Liver (tissue), 8 donors: ENCODE measurements at regions not wholly inside any gene's neighbourhood (a gene's known extent, or its start where the extent isn't known, plus 50 kb on each side); places are given as distances from the start of the nearest gene placed in this dataset.

Experiments
- DNase-seq: peaks from one replicate; pipeline ENCODE4 v3.0.0-alpha.2; 2017; ENCODE audit warnings: low spot score
- H3K27ac ChIP-seq, 2 donors: one replicate each; pipeline ENCODE4 v1.7.0; 2013; ENCODE audit warnings: inconsistent platforms in 2 of 2, low read length in 2 of 2, control low read depth in 1 of 2, low read depth in 1 of 2, mild to moderate bottlenecking in 1 of 2
- H3K27me3 ChIP-seq, 4 donors: one replicate each; pipeline versions ENCODE4 v1.6.1 to v1.7.0; 2013; ENCODE audit warnings: low read length in 3 of 4, inconsistent platforms in 1 of 4, mild to moderate bottlenecking in 1 of 4, moderate library complexity in 1 of 4; ENCODE audit not compliant: control insufficient read depth in 4 of 4, insufficient read depth in 4 of 4
- H3K36me3 ChIP-seq, 4 donors: one replicate each; pipeline versions ENCODE4 v1.6.1 to v1.7.0; 2013; ENCODE audit warnings: low read length in 3 of 4, mild to moderate bottlenecking in 3 of 4, low read depth in 1 of 4, moderate library complexity in 1 of 4; ENCODE audit not compliant: control insufficient read depth in 4 of 4, insufficient read depth in 3 of 4
- H3K4me1 ChIP-seq, 4 donors: one replicate each; pipeline versions ENCODE4 v1.6.1 to v1.7.0; 2013; ENCODE audit warnings: low read length in 3 of 4, mild to moderate bottlenecking in 3 of 4, moderate library complexity in 1 of 4; ENCODE audit not compliant: control insufficient read depth in 4 of 4, insufficient read depth in 4 of 4
- H3K4me3 ChIP-seq, 3 donors: one replicate each; pipeline versions ENCODE4 v1.6.1 to v1.7.0; 2013; ENCODE audit warnings: low read length in 3 of 3, control low read depth in 1 of 3, low read depth in 1 of 3, mild to moderate bottlenecking in 1 of 3
- H3K9ac ChIP-seq, 2 donors: one replicate each; pipeline ENCODE4 v1.7.0; 2013; ENCODE audit warnings: low read length in 2 of 2, mild to moderate bottlenecking in 2 of 2, moderate library complexity in 2 of 2, control low read depth in 1 of 2, low read depth in 1 of 2
- H3K9me3 ChIP-seq, 4 donors: one replicate each; pipeline versions ENCODE4 v1.6.1 to v1.7.0; 2013; ENCODE audit warnings: low read length in 3 of 4; ENCODE audit not compliant: control insufficient read depth in 4 of 4
- EGR1 ChIP-seq, 2 donors: IDR thresholded peaks; 2 replicates each; pipeline ENCODE4 v1.6.1; 2016 to 2018; ENCODE audit warnings: antibody characterized with exemption in 2 of 2, low read depth in 2 of 2
- FOXA1 ChIP-seq: IDR thresholded peaks from 2 replicates; pipeline ENCODE4 v1.6.1; 2016; ENCODE audit warnings: antibody characterized with exemption
- FOXA2 ChIP-seq: IDR thresholded peaks from 2 replicates; pipeline ENCODE4 v1.6.1; 2016; ENCODE audit warnings: antibody characterized with exemption
- GABPA ChIP-seq, 2 donors: IDR thresholded peaks in 1 of 2; conservative IDR thresholded peaks in 1 of 2; 2 replicates each; pipeline ENCODE4 v1.6.1; 2016; ENCODE audit warnings: antibody characterized with exemption in 2 of 2, mild to moderate bottlenecking in 1 of 2, moderate library complexity in 1 of 2
- HNF4A ChIP-seq, 2 donors: conservative IDR thresholded peaks; 2 replicates each; pipeline ENCODE4 v1.6.1; 2016; ENCODE audit warnings: antibody characterized with exemption in 2 of 2, mild to moderate bottlenecking in 2 of 2
- HNF4G ChIP-seq: IDR thresholded peaks from 2 replicates; pipeline ENCODE4 v1.6.1; 2016; ENCODE audit warnings: antibody characterized with exemption
- JUND ChIP-seq, 2 donors: IDR thresholded peaks; 2 replicates each; pipeline ENCODE4 v1.6.1; 2016; ENCODE audit warnings: antibody characterized with exemption in 2 of 2
- NR2F2 ChIP-seq: IDR thresholded peaks from 2 replicates; pipeline ENCODE4 v1.6.1; 2016; ENCODE audit warnings: antibody characterized with exemption
- RAD21 ChIP-seq, 2 donors: IDR thresholded peaks; 2 replicates each; pipeline ENCODE4 v1.6.1; 2016; ENCODE audit warnings: antibody characterized with exemption in 2 of 2, mild to moderate bottlenecking in 2 of 2
- RXRA ChIP-seq, 2 donors: IDR thresholded peaks; 2 replicates each; pipeline ENCODE4 v1.6.1; 2017 to 2018; ENCODE audit warnings: antibody characterized with exemption in 2 of 2, mild to moderate bottlenecking in 1 of 2
- SP1 ChIP-seq: IDR thresholded peaks from 2 replicates; pipeline ENCODE4 v1.6.1; 2018; ENCODE audit warnings: antibody characterized with exemption, mild to moderate bottlenecking
- TAF1 ChIP-seq: conservative IDR thresholded peaks from 2 replicates; pipeline ENCODE4 v1.6.1; 2016; ENCODE audit warnings: antibody characterized with exemption, mild to moderate bottlenecking
- YY1 ChIP-seq: IDR thresholded peaks from 2 replicates; pipeline ENCODE4 v1.6.1; 2016; ENCODE audit warnings: antibody characterized with exemption, mild to moderate bottlenecking
- WGBS: extraction: QIAGEN DNeasy Blood & Tissue Kit; methylation state at CpG from one replicate; pipeline ENCODE4 v1.1.7; 2013; 5-methylcytosine and 5-hydroxymethylcytosine counted together
- TF ChIP-seq, protein P1 (sequence below): IDR thresholded peaks from 2 replicates; pipeline ENCODE4 v1.6.1; 2016; ENCODE audit warnings: antibody characterized with exemption
- TF ChIP-seq, protein P2 (sequence below): fragments of 150-350 bp; IDR thresholded peaks from 2 replicates; pipeline ENCODE4 v1.5.1; 2017; ENCODE audit warnings: improper control_type of control experiment, low read depth, low read length; ENCODE audit not compliant: missing input control
- TF ChIP-seq, protein P3 (sequence below): IDR thresholded peaks from 2 replicates; pipeline ENCODE4 v1.6.1; 2016; ENCODE audit warnings: antibody characterized with exemption
- TF ChIP-seq, protein P4 (sequence below): IDR thresholded peaks from 2 replicates; pipeline ENCODE4 v1.6.1; 2016; ENCODE audit warnings: antibody characterized with exemption, mild to moderate bottlenecking
- TF ChIP-seq, protein P5 (sequence below): IDR thresholded peaks from 2 replicates; pipeline ENCODE4 v1.6.1; 2016; ENCODE audit warnings: antibody characterized with exemption
- donor health status: healthy.
- donor health status: healthy.
- donor health status: healthy.
- donor health status: healthy.
- donor health status: healthy.

DNA sequence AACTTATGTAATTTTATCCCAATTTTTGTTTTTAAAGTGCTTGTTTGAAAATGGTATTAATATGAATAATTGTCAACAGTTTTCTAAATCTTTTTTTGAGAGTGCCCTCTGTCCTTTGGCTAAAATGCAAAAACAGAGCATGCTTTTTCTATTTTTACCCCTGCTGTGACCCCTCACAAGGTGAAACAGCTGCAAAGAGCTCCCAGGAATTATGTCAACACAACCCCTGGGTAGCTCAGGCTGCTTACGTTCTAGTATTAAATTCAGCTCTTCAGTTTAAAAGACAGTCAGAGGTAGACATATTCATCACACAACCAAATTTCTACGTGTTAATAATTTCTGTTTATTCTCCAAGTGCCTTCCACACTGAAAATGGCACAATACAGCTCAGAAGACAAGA is 367.5 kb downstream of the PRDM5 start:
- H3K27ac ChIP-seq = no peak overlapping the region
- peaks cover 0 to 3% (median 0%) of the 10 kb centered on the region in 4 donors for H3K27me3 ChIP-seq
- TF ChIP-seq, protein P1, sequence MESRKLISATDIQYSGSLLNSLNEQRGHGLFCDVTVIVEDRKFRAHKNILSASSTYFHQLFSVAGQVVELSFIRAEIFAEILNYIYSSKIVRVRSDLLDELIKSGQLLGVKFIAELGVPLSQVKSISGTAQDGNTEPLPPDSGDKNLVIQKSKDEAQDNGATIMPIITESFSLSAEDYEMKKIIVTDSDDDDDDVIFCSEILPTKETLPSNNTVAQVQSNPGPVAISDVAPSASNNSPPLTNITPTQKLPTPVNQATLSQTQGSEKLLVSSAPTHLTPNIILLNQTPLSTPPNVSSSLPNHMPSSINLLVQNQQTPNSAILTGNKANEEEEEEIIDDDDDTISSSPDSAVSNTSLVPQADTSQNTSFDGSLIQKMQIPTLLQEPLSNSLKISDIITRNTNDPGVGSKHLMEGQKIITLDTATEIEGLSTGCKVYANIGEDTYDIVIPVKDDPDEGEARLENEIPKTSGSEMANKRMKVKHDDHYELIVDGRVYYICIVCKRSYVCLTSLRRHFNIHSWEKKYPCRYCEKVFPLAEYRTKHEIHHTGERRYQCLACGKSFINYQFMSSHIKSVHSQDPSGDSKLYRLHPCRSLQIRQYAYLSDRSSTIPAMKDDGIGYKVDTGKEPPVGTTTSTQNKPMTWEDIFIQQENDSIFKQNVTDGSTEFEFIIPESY = no peak
- TF ChIP-seq YY1 = no peak
- no peak for TF ChIP-seq NR2F2
- no peak for TF ChIP-seq HNF4A (conservative IDR thresholded peaks at IDR 0.05)
- TF ChIP-seq GABPA (IDR thresholded peaks at IDR 0.05 in 1 of 2, conservative IDR thresholded peaks at IDR 0.05 in 1 of 2) = no peak
- no peak for TF ChIP-seq EGR1 (IDR thresholded peaks at IDR 0.05; ENCODE audit: low read depth in 2 of 2)
- TF ChIP-seq, protein P2, sequence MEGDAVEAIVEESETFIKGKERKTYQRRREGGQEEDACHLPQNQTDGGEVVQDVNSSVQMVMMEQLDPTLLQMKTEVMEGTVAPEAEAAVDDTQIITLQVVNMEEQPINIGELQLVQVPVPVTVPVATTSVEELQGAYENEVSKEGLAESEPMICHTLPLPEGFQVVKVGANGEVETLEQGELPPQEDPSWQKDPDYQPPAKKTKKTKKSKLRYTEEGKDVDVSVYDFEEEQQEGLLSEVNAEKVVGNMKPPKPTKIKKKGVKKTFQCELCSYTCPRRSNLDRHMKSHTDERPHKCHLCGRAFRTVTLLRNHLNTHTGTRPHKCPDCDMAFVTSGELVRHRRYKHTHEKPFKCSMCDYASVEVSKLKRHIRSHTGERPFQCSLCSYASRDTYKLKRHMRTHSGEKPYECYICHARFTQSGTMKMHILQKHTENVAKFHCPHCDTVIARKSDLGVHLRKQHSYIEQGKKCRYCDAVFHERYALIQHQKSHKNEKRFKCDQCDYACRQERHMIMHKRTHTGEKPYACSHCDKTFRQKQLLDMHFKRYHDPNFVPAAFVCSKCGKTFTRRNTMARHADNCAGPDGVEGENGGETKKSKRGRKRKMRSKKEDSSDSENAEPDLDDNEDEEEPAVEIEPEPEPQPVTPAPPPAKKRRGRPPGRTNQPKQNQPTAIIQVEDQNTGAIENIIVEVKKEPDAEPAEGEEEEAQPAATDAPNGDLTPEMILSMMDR = no peak
- no peak for TF ChIP-seq RAD21 (IDR thresholded peaks at IDR 0.05)
- TF ChIP-seq, protein P3, sequence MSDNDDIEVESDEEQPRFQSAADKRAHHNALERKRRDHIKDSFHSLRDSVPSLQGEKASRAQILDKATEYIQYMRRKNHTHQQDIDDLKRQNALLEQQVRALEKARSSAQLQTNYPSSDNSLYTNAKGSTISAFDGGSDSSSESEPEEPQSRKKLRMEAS = no peak
- TF ChIP-seq JUND (IDR thresholded peaks at IDR 0.05) = no peak
- no peak for TF ChIP-seq RXRA (IDR thresholded peaks at IDR 0.05)
- TF ChIP-seq, protein P4, sequence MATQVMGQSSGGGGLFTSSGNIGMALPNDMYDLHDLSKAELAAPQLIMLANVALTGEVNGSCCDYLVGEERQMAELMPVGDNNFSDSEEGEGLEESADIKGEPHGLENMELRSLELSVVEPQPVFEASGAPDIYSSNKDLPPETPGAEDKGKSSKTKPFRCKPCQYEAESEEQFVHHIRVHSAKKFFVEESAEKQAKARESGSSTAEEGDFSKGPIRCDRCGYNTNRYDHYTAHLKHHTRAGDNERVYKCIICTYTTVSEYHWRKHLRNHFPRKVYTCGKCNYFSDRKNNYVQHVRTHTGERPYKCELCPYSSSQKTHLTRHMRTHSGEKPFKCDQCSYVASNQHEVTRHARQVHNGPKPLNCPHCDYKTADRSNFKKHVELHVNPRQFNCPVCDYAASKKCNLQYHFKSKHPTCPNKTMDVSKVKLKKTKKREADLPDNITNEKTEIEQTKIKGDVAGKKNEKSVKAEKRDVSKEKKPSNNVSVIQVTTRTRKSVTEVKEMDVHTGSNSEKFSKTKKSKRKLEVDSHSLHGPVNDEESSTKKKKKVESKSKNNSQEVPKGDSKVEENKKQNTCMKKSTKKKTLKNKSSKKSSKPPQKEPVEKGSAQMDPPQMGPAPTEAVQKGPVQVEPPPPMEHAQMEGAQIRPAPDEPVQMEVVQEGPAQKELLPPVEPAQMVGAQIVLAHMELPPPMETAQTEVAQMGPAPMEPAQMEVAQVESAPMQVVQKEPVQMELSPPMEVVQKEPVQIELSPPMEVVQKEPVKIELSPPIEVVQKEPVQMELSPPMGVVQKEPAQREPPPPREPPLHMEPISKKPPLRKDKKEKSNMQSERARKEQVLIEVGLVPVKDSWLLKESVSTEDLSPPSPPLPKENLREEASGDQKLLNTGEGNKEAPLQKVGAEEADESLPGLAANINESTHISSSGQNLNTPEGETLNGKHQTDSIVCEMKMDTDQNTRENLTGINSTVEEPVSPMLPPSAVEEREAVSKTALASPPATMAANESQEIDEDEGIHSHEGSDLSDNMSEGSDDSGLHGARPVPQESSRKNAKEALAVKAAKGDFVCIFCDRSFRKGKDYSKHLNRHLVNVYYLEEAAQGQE = no peak
- TF ChIP-seq FOXA2 = no peak
- no peak for TF ChIP-seq FOXA1
- TF ChIP-seq SP1 = no peak
- TF ChIP-seq, protein P5, sequence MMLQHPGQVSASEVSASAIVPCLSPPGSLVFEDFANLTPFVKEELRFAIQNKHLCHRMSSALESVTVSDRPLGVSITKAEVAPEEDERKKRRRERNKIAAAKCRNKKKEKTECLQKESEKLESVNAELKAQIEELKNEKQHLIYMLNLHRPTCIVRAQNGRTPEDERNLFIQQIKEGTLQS = no peak
- TF ChIP-seq TAF1 = no peak
- TF ChIP-seq HNF4G = no peak
- no peaks in the 10 kb centered on the region for H3K4me1 ChIP-seq
- H3K9ac ChIP-seq = no peak overlapping the region
- 43% methylated on average over 2 of the region's 2 CpGs for WGBS
- no peak for DNase-seq
- no peaks in the 10 kb centered on the region for H3K9me3 ChIP-seq
- H3K36me3 ChIP-seq = no peaks in the 10 kb centered on the region
- H3K4me3 ChIP-seq = no peak overlapping the region
